HL-60 (cell line): ENCODE measurements at regions not wholly inside any gene's neighbourhood (a gene's known extent, or its start where the extent isn't known, plus 50 kb on each side); places are given as distances from the start of the nearest gene placed in this dataset.

Experiments
- CTCF ChIP-seq: IDR thresholded peaks from one replicate; pipeline ENCODE4 v1.5.1; 2011; ENCODE audit warnings: low read length, control low read depth, inconsistent platforms; ENCODE audit not compliant: insufficient read depth
- GABPA ChIP-seq: IDR thresholded peaks from 2 replicates; pipeline ENCODE4 v1.6.1; 2012; ENCODE audit warnings: low read depth
- POLR2AphosphoS5 ChIP-seq: IDR thresholded peaks from 2 replicates; pipeline ENCODE4 v1.6.1; 2012; ENCODE audit warnings: low read depth
- REST ChIP-seq: IDR thresholded peaks from 2 replicates; pipeline ENCODE4 v1.6.1; 2012; ENCODE audit warnings: low read depth; ENCODE audit not compliant: insufficient replicate concordance
- SPI1 ChIP-seq: IDR thresholded peaks from 2 replicates; pipeline ENCODE4 v1.6.1; 2012; ENCODE audit warnings: low read depth, mild to moderate bottlenecking, borderline replicate concordance

GRCh38 chr3:99298661-99299060 lies 339.7 kb upstream of the COL8A1 start:
- TF ChIP-seq POLR2AphosphoS5 (no peak), CTCF (no peak), GABPA (no peak), SPI1 (no peak), REST (no peak)
